ENCODE measurements at regions not wholly inside any gene's neighbourhood (a gene's known extent, or its start where the extent isn't known, plus 50 kb on each side); places are given as distances from the start of the nearest gene placed in this dataset.

- TF ChIP-seq POLR2A (IDR thresholded peaks at IDR 0.05; ENCODE audit: low read length): no peak
- no peak for TF ChIP-seq GATA1 (IDR thresholded peaks at IDR 0.05; ENCODE audit: low read depth, low read length)
Observed at GRCh38 chr9:87346061-87346665, 151.5 kb upstream of the DAPK1 start.
